Endothelial cell of umbilical vein (primary cell): ENCODE measurements at regions not wholly inside any gene's neighbourhood (a gene's known extent, or its start where the extent isn't known, plus 50 kb on each side); places are given as distances from the start of the nearest gene placed in this dataset.
A peak's percentile ranks its signal among the peaks of the same experiment; 100 is the strongest.

Experiments used
- BruUV-seq: library from RNA; stranded (reverse); fragments of 400-500 nt; replicated peaks from 2 replicates; lab custom pipeline; 2021; lab: Mats Ljungman, UMichigan
- CTCF ChIA-PET: fragments of 300-600, 350-600 bp; sonication (Branson Sonifier 250); formaldehyde crosslinking; loops from one replicate; lab custom pipeline; 2021; ENCODE audit warnings: antibody characterized with exemption, inconsistent platforms; lab: Charles Lee
- POLR2A ChIA-PET: fragments of 300-600, 350-600 bp; sonication (Branson Sonifier 250); formaldehyde crosslinking; loops from one replicate; lab custom pipeline; 2021; ENCODE audit warnings: antibody characterized with exemption, inconsistent platforms; lab: Charles Lee
- DNase-seq: peaks from one replicate; pipeline ENCODE4 v3.0.0-alpha.2; 2011; ENCODE audit warnings: low read depth, low spot score
- FAIRE-seq: peaks from 2 replicates; lab custom pipeline; 2011; peaks lifted over from hg19 to GRCh38; lab: Jason Lieb, UNC
- H2AFZ ChIP-seq: 2 replicates; pipeline ENCODE4 v1.6.0; 2012; ENCODE audit warnings: low read depth, low read length, control low read depth, inconsistent platforms
- H3K27ac ChIP-seq: 2 replicates; pipeline ENCODE4 v1.5.1; 2011; ENCODE audit warnings: low read depth, mild to moderate bottlenecking, control low read depth, low read length, moderate library complexity; ENCODE audit not compliant: insufficient read depth
- H3K27me3 ChIP-seq, 2 experiments: 2 replicates each; pipeline versions ENCODE4 v1.6.0 to v1.6.1; 2011; ENCODE audit warnings: low read length in 2 of 2, mixed read lengths in 1 of 2; ENCODE audit not compliant: control insufficient read depth in 2 of 2, insufficient read depth in 2 of 2
- H3K36me3 ChIP-seq, 2 experiments: 2 replicates in 1 of 2; 3 replicates in 1 of 2; pipeline ENCODE4 v1.5.1; 2011; ENCODE audit warnings: low read length in 2 of 2, mild to moderate bottlenecking in 1 of 2, moderate library complexity in 1 of 2; ENCODE audit not compliant: control insufficient read depth in 2 of 2, insufficient read depth in 2 of 2; ENCODE audit errors: extremely low read depth in 1 of 2
- H3K4me1 ChIP-seq: 3 replicates; pipeline ENCODE4 v1.5.1; 2011; ENCODE audit warnings: mild to moderate bottlenecking, low read length; ENCODE audit not compliant: control insufficient read depth, insufficient read depth; ENCODE audit errors: extremely low read depth
- H3K4me2 ChIP-seq: 2 replicates; pipeline ENCODE4 v1.6.1; 2011; ENCODE audit warnings: low read length, control low read depth, mixed read lengths; ENCODE audit not compliant: insufficient read depth
- H3K4me3 ChIP-seq, 3 experiments: fragments of 200-600 bp in 1 of 3; sonication (generic), shearing (Covaris generic) in 1 of 3; replicated peaks in 1 of 3; 2 replicates each; pipeline ENCODE4 v1.5.1; 2011 to 2016; ENCODE audit warnings: control low read depth in 3 of 3, low read length in 3 of 3, mild to moderate bottlenecking in 2 of 3, inconsistent platforms in 1 of 3, low read depth in 1 of 3, moderate library complexity in 1 of 3; ENCODE audit not compliant: insufficient read depth in 1 of 3
- H3K79me2 ChIP-seq: 2 replicates; pipeline ENCODE4 v1.6.0; 2012; ENCODE audit warnings: low read length, inconsistent platforms; ENCODE audit not compliant: control insufficient read depth, insufficient read depth
- H3K9ac ChIP-seq: replicated peaks from 2 replicates; pipeline ENCODE3; 2011; ENCODE audit warnings: low read length, control low read depth; ENCODE audit not compliant: insufficient read depth; ENCODE audit errors: extremely low read depth
- H3K9me1 ChIP-seq: replicated peaks from 3 replicates; pipeline ENCODE4 v1.6.0; 2011; ENCODE audit warnings: mild to moderate bottlenecking, low read length; ENCODE audit not compliant: control insufficient read depth, insufficient read depth; ENCODE audit errors: extremely low read depth
- H3K9me3 ChIP-seq: replicated peaks from 2 replicates; pipeline ENCODE4 v1.5.1; 2012; ENCODE audit warnings: low read length, inconsistent platforms; ENCODE audit not compliant: control insufficient read depth, insufficient read depth
- H4K20me1 ChIP-seq: replicated peaks from 2 replicates; pipeline ENCODE3; 2011; ENCODE audit warnings: mild to moderate bottlenecking, low read length; ENCODE audit not compliant: control insufficient read depth, insufficient read depth; ENCODE audit errors: extremely low read depth
- EZH2 ChIP-seq: IDR thresholded peaks from 2 replicates; pipeline ENCODE4 v1.6.1; 2012; ENCODE audit warnings: borderline replicate concordance, low read depth, mild to moderate bottlenecking, moderate library complexity, low read length, inconsistent platforms; ENCODE audit not compliant: severe bottlenecking
- FOS ChIP-seq: IDR thresholded peaks from 2 replicates; pipeline ENCODE4 v1.6.1; 2011; ENCODE audit warnings: mild to moderate bottlenecking, low read length, moderate library complexity, borderline replicate concordance; ENCODE audit not compliant: insufficient read depth
- GATA2 ChIP-seq: IDR thresholded peaks from 2 replicates; pipeline ENCODE4 v1.7.0; 2011; ENCODE audit warnings: low read depth, mild to moderate bottlenecking, moderate library complexity, mixed read lengths, low read length; ENCODE audit not compliant: insufficient read length, insufficient read depth
- JUN ChIP-seq: IDR thresholded peaks from 2 replicates; pipeline ENCODE4 v1.6.1; 2011; ENCODE audit warnings: borderline replicate concordance, low read depth; ENCODE audit not compliant: insufficient read length, insufficient read depth
- MAX ChIP-seq: IDR thresholded peaks from 2 replicates; pipeline ENCODE4 v1.6.1; 2011; ENCODE audit not compliant: insufficient read depth, insufficient read length
- MYC ChIP-seq: IDR thresholded peaks from one replicate; pipeline ENCODE4 v1.6.1; 2011; ENCODE audit warnings: mild to moderate bottlenecking, low read depth, low read length
- POLR2A ChIP-seq: IDR thresholded peaks from 2 replicates; pipeline ENCODE4 v1.6.1; 2012; ENCODE audit warnings: low read depth, mild to moderate bottlenecking, control low read depth, low read length
- POLR2AphosphoS5 ChIP-seq: IDR thresholded peaks from 2 replicates; pipeline ENCODE4 v1.6.1; 2012; ENCODE audit warnings: low read depth, mild to moderate bottlenecking, control low read depth, low read length, moderate library complexity; ENCODE audit not compliant: insufficient read depth
- dilution Hi-C: fragments of 300-500 bp; cut with MboI; formaldehyde crosslinking; loops from one replicate; pipeline ENCODE4 v1.15.0; 2019; ENCODE audit warnings: low sequenced_read_pairs; ENCODE audit not compliant: extremely low pct_ligation_motif_present
- intact Hi-C: fragments of 100-400 bp; cut with micrococcal nuclease; formaldehyde crosslinking; loops from one replicate; pipeline ENCODE4 v1.10.0; 2022
- TF ChIP-seq, protein P1 (sequence below), 2 donors: IDR thresholded peaks; 1 replicate in 1 of 2; 2 replicates in 1 of 2; pipeline ENCODE4 v1.5.1; 2011; ENCODE audit warnings: low read length in 2 of 2, mild to moderate bottlenecking in 2 of 2, moderate library complexity in 2 of 2, control low read depth in 1 of 2, inconsistent platforms in 1 of 2, low read depth in 1 of 2; ENCODE audit not compliant: insufficient read depth in 1 of 2; ENCODE audit errors: extremely low read depth in 1 of 2

DNA sequence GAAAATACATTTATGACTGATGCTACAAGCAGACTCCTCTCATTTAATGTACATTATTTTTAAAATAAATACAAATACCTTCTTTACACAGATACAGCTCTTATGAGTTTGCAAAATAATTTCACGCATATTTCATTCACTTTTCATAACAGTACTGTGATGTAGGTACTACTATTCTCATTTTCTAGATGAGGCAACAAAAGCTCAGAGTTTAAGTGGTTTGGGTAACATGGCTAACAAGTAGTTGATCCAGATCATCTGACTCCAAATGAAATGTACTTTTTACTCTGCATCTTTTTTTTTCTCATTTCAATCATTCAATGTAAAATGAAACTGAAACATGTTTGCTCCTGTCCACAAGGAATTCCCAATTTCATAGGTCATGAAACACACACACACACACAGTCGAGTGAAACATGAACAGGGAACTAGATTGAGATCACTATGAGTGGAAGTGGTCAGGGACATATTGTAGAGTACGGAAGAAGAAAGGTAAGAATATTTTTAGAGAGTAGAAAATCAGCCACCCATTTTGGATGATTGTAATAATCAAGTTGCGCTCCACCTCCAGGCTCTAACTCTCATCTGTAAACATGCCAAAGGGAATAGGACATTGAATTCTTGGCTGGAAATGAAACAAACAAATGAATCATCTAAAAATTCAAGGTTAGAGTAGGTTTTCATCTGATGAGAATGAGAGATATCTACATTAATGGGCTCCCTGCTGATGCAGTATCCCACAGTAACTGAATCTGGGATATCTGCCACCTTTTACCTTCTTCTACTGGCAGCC, 92.4 kb downstream of the CLDN1 start:
- DNase-seq (peak; percentile 28), FAIRE-seq (peak; percentile 56)
- no peaks in the 10 kb centered on the region for H3K36me3 ChIP-seq
- H3K9me1 ChIP-seq, result no peaks in the 10 kb centered on the region
- no peaks in the 10 kb centered on the region for H3K79me2 ChIP-seq
- no peaks in the 10 kb centered on the region for H3K9me3 ChIP-seq
- H2AFZ ChIP-seq, result peak overlapping the region; percentile 61
- H3K27me3 ChIP-seq, result no peaks in the 10 kb centered on the region
- POLR2A ChIA-PET, result interaction anchor here (0.7 kb wide), 1 partner anchor 123 kb away, joined by 3 read pairs; no protein-coding TSS in a partner anchor
- H3K9ac ChIP-seq, result no peak overlapping the region
- H4K20me1 ChIP-seq, result no peaks in the 10 kb centered on the region
- BruUV-seq, result no TSS peak
- dilution Hi-C loops, result no loop called here
- CTCF ChIA-PET, result interaction anchor here (7.3 kb wide), 1 partner anchor 92 kb away, joined by 167 read pairs; the partner anchor contains the start of gene CLDN1
- peak overlapping the region; percentile 55 for H3K4me2 ChIP-seq
- peak overlapping the region; percentile 13 for H3K27ac ChIP-seq
- peaks cover 30% of the 10 kb centered on the region for H3K4me1 ChIP-seq
- H3K4me3 ChIP-seq, result no peak overlapping the region
- TF ChIP-seq POLR2AphosphoS5 (no peak), GATA2 (peak; percentile 42)
- intact Hi-C loops, result loop anchor here (5.0 kb wide), 3 partner anchors 72 to 822 kb away; partner anchors contain the start of gene IL1RAP

- POLR2A ChIA-PET, result no interaction called here
- Histone ChIP-seq H3K4me2 (no peak overlapping the region), H3K9me1 (no peaks in the 10 kb centered on the region), H3K9ac (no peak overlapping the region), H4K20me1 (no peaks in the 10 kb centered on the region), H3K36me3 (no peaks in the 10 kb centered on the region), H3K27me3 (no peaks in the 10 kb centered on the region), H3K9me3 (no peaks in the 10 kb centered on the region), H3K79me2 (no peaks in the 10 kb centered on the region), H3K4me3 (no peak overlapping the region), H3K27ac (no peak overlapping the region), H2AFZ (no peak overlapping the region), H3K4me1 (peaks cover 27% of the 10 kb centered on the region)
- DNase-seq, result no peak
- CTCF ChIA-PET, result interaction anchor here (0.5 to 7.3 kb wide), 6 partner anchors 95 to 305 kb away, joined by 3 to 167 read pairs (median 4); partner anchors contain the start of gene CLDN1
- intact Hi-C loops, result loop anchor here (5.0 kb wide), 2 partner anchors 285 to 825 kb away; partner anchors contain the start of gene IL1RAP
- no peak for FAIRE-seq
- BruUV-seq, result no TSS peak
- TF ChIP-seq MAX (no peak), JUN (no peak), FOS (no peak), GATA2 (no peak), MYC (no peak), POLR2A (no peak), EZH2 (no peak), POLR2AphosphoS5 (no peak)
- TF ChIP-seq, protein P1, sequence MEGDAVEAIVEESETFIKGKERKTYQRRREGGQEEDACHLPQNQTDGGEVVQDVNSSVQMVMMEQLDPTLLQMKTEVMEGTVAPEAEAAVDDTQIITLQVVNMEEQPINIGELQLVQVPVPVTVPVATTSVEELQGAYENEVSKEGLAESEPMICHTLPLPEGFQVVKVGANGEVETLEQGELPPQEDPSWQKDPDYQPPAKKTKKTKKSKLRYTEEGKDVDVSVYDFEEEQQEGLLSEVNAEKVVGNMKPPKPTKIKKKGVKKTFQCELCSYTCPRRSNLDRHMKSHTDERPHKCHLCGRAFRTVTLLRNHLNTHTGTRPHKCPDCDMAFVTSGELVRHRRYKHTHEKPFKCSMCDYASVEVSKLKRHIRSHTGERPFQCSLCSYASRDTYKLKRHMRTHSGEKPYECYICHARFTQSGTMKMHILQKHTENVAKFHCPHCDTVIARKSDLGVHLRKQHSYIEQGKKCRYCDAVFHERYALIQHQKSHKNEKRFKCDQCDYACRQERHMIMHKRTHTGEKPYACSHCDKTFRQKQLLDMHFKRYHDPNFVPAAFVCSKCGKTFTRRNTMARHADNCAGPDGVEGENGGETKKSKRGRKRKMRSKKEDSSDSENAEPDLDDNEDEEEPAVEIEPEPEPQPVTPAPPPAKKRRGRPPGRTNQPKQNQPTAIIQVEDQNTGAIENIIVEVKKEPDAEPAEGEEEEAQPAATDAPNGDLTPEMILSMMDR (IDR thresholded peaks at IDR 0.05; ENCODE audit: extremely low read depth in 1 of 2, insufficient read depth in 1 of 2, low read depth in 1 of 2, low read length in 2 of 2), result no peak
- dilution Hi-C loops, result no loop called here
Measured at GRCh38 chr3:190227064-190227463, 95.2 kb downstream of the CLDN1 start.
